Neural crest cell (in vitro differentiated cells): ENCODE measurements at regions not wholly inside any gene's neighbourhood (a gene's known extent, or its start where the extent isn't known, plus 50 kb on each side); places are given as distances from the start of the nearest gene placed in this dataset.
"Not testable (repeated sequence)": the region's sequence is repeated elsewhere in the genome, so short reads cannot be mapped to it uniquely, and the experiment has no call there.

ENCODE experiments used
- DNase-seq: peaks from one replicate; pipeline ENCODE4 v3.0.0; 2021; ENCODE audit warnings: low read depth, mixed read lengths, low spot score
- H3K27ac Mint-ChIP-seq: one replicate; pipeline ENCODE4 v1.8.0; 2021; ENCODE audit warnings: mild to moderate bottlenecking, mixed read lengths; ENCODE audit not compliant: unreplicated experiment
- H3K27me3 Mint-ChIP-seq: 2 replicates; pipeline ENCODE4 v1.8.0; 2021; ENCODE audit warnings: low read depth, mild to moderate bottlenecking, mixed read lengths
- H3K36me3 Mint-ChIP-seq: 2 replicates; pipeline ENCODE4 v1.8.0; 2021; ENCODE audit warnings: low read depth, mild to moderate bottlenecking, mixed read lengths
- H3K4me1 Mint-ChIP-seq: 2 replicates; pipeline ENCODE4 v1.8.0; 2021; ENCODE audit warnings: mixed read lengths
- H3K4me3 Mint-ChIP-seq: one replicate; pipeline ENCODE4 v1.8.0; 2021; ENCODE audit warnings: mild to moderate bottlenecking, mixed read lengths
- H3K9me3 Mint-ChIP-seq: 2 replicates; pipeline ENCODE4 v1.8.0; 2021; ENCODE audit warnings: mixed read lengths
- TF ChIP-seq, protein P1 (sequence below): fragments of 200-600 bp; sonication (generic); conservative IDR thresholded peaks from 2 replicates; pipeline ENCODE4 v1.5.0; 2021; ENCODE audit warnings: antibody characterized with exemption, mild to moderate bottlenecking

- peaks cover 10% of the 10 kb centered on the region for H3K4me1 Mint-ChIP-seq
- H3K36me3 Mint-ChIP-seq: no peaks in the 10 kb centered on the region
- no peaks in the 10 kb centered on the region for H3K9me3 Mint-ChIP-seq
- no peak overlapping the region for H3K4me3 Mint-ChIP-seq
- TF ChIP-seq, protein P1, sequence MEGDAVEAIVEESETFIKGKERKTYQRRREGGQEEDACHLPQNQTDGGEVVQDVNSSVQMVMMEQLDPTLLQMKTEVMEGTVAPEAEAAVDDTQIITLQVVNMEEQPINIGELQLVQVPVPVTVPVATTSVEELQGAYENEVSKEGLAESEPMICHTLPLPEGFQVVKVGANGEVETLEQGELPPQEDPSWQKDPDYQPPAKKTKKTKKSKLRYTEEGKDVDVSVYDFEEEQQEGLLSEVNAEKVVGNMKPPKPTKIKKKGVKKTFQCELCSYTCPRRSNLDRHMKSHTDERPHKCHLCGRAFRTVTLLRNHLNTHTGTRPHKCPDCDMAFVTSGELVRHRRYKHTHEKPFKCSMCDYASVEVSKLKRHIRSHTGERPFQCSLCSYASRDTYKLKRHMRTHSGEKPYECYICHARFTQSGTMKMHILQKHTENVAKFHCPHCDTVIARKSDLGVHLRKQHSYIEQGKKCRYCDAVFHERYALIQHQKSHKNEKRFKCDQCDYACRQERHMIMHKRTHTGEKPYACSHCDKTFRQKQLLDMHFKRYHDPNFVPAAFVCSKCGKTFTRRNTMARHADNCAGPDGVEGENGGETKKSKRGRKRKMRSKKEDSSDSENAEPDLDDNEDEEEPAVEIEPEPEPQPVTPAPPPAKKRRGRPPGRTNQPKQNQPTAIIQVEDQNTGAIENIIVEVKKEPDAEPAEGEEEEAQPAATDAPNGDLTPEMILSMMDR: no peak
- H3K27ac Mint-ChIP-seq: no peak overlapping the region
- H3K27me3 Mint-ChIP-seq: no peaks in the 10 kb centered on the region
- no peak for DNase-seq
Observed at GRCh38 chr17:70739065-70739464, 569.7 kb downstream of the KCNJ2 start.

- H3K27me3 Mint-ChIP-seq, H3K27ac Mint-ChIP-seq, H3K36me3 Mint-ChIP-seq, H3K9me3 Mint-ChIP-seq, DNase-seq, H3K4me3 Mint-ChIP-seq: not testable (repeated sequence)
- H3K4me1 Mint-ChIP-seq: peaks cover 18% of the 10 kb centered on the region
Observed at GRCh38 chr17:70746574-70746973, 577.2 kb downstream of the KCNJ2 start.

- H3K9me3 Mint-ChIP-seq: peaks cover 8% of the 10 kb centered on the region
Observed at GRCh38 chr17:70750983-70751382, 581.7 kb downstream of the KCNJ2 start.

GRCh38 chr17:70752461-70752860 lies 583.1 kb downstream of the KCNJ2 start:
- H3K27ac Mint-ChIP-seq, H3K36me3 Mint-ChIP-seq, DNase-seq, H3K4me3 Mint-ChIP-seq, H3K27me3 Mint-ChIP-seq, H3K9me3 Mint-ChIP-seq: not testable (repeated sequence)
- peaks cover 18% of the 10 kb centered on the region for H3K4me1 Mint-ChIP-seq

More at GRCh38 chr17:70750983-70751382, 581.7 kb downstream of the KCNJ2 start:
- DNase-seq: no peak
- Mint-ChIP-seq H3K27ac (no peak overlapping the region), H3K27me3 (no peaks in the 10 kb centered on the region), H3K4me3 (no peak overlapping the region), H3K36me3 (no peaks in the 10 kb centered on the region), H3K4me1 (peaks cover 18% of the 10 kb centered on the region)
- TF ChIP-seq, protein P1: no peak

DNA sequence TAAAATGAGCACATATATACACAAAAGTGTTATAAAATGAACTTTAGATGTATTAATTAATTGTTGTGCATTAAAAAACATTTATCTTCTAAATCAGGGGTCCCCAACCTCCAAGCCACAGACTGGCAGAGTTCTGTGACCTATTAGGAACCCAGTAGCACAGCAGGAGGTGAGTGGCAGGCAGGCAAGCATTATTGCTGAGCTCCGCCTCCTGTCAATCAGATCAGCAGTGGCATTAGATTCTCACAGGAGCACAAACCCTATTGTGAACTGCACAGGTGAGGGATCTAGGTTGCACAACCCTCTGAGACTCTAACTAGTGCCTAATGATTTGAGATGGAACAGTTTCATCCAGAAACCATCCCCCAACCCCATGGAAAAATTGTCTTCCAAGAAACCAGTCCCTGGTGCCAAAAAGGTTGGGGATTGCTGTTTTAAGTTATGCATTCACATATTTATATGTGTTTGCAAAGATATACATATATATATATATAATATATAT lies 583.7 kb downstream of the KCNJ2 start:
- Mint-ChIP-seq H3K4me3 (no peak overlapping the region), H3K9me3 (peaks cover 3% of the 10 kb centered on the region), H3K36me3 (no peaks in the 10 kb centered on the region), H3K27me3 (no peaks in the 10 kb centered on the region), H3K27ac (no peak overlapping the region), H3K4me1 (peaks cover 16% of the 10 kb centered on the region)
- DNase-seq: no peak
- TF ChIP-seq, protein P1: no peak

DNA sequence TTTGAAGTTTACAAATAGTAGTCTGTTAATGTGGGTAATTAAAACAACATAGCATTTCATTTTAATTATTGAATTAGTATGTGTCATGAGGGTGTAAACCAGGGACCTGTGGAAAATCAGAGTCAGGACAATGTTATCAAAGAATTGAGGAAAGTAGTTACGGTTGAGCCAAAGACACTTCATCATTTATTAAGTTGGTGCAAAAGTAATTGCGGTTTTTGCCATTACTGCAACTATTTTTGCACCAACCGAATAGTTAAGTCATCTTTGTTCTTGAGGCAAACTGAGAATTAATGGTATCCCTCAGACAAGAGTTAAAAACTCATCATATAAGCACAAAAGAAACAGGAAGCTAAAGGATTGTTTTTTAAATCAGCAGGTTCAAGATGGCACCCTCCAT lies 593.7 kb downstream of the KCNJ2 start:
- no peak overlapping the region for H3K4me3 Mint-ChIP-seq
- TF ChIP-seq, protein P1: no peak
- no peak overlapping the region for H3K27ac Mint-ChIP-seq
- peaks cover 16% of the 10 kb centered on the region for H3K4me1 Mint-ChIP-seq
- H3K9me3 Mint-ChIP-seq: peaks cover 9% of the 10 kb centered on the region
- DNase-seq: no peak
- H3K36me3 Mint-ChIP-seq: peaks cover 2% of the 10 kb centered on the region
- no peaks in the 10 kb centered on the region for H3K27me3 Mint-ChIP-seq
